Upper lobe of right lung (tissue), 1 donor: ENCODE measurements at regions not wholly inside any gene's neighbourhood (a gene's known extent, or its start where the extent isn't known, plus 50 kb on each side); places are given as distances from the start of the nearest gene placed in this dataset.

ENCODE experiments used
- ATAC-seq: fragments of 200-7000 bp; cut with Tn5 transposase; one replicate; pipeline ENCODE4 v1.9.1; 2020; ENCODE audit warnings: mild to moderate bottlenecking, moderate library complexity
- DNase-seq: peaks from one replicate; pipeline ENCODE4 v3.0.0-alpha.2; 2020
- H3K27ac ChIP-seq: fragments of 200-600 bp; one replicate; pipeline ENCODE4 v1.8.0; 2022
- H3K27me3 ChIP-seq: fragments of 200-600 bp; one replicate; pipeline ENCODE4 v1.8.0; 2022; ENCODE audit warnings: mild to moderate bottlenecking
- H3K36me3 ChIP-seq: fragments of 200-600 bp; one replicate; pipeline ENCODE4 v1.8.0; 2022
- H3K4me1 ChIP-seq: fragments of 200-600 bp; one replicate; pipeline ENCODE4 v1.8.0; 2022
- H3K4me3 ChIP-seq: fragments of 200-600 bp; one replicate; pipeline ENCODE4 v1.8.0; 2022; ENCODE audit warnings: mild to moderate bottlenecking
- H3K9me3 ChIP-seq: fragments of 200-600 bp; one replicate; pipeline ENCODE4 v1.8.0; 2022
- intact Hi-C: fragments of 100-400 bp; cut with DNase I; formaldehyde crosslinking; loops from one replicate; pipeline ENCODE4 v1.11.0; 2022
- TF ChIP-seq, protein P1 (sequence below): fragments of 200-600 bp; IDR thresholded peaks from one replicate; pipeline ENCODE4 v1.8.0; 2022; ENCODE audit warnings: antibody characterized with exemption
- donor health status: DM: no; HTN: yes; CAD: no; lungs with severe emphysema.

DNA sequence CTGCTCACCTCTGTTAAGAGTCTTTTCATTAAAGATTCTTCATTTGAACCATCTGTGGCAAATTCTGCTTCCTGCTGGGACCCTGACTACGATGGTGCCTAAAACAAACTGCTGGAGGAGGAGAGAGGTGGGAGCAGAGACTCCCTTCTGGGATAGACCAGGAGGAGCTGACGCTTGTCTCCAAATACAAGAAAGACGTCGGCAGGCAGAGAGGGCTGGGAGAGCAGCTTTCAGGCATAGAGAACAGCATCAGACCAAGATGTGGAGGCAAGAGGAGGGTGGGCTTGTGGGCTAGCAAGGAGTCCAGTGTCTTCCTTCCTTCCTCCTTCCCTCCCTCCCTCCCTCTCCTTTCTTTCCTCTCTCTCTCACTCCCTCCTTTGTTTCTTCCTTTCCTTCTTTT, 358.6 kb downstream of the VRK1 start:
- intact Hi-C loops: no loop called here
- ATAC-seq: no peak
- Histone ChIP-seq H3K9me3 (no peaks in the 10 kb centered on the region), H3K27me3 (no peaks in the 10 kb centered on the region), H3K27ac (no peak overlapping the region), H3K36me3 (no peaks in the 10 kb centered on the region), H3K4me3 (no peak overlapping the region), H3K4me1 (no peaks in the 10 kb centered on the region)
- TF ChIP-seq, protein P1, sequence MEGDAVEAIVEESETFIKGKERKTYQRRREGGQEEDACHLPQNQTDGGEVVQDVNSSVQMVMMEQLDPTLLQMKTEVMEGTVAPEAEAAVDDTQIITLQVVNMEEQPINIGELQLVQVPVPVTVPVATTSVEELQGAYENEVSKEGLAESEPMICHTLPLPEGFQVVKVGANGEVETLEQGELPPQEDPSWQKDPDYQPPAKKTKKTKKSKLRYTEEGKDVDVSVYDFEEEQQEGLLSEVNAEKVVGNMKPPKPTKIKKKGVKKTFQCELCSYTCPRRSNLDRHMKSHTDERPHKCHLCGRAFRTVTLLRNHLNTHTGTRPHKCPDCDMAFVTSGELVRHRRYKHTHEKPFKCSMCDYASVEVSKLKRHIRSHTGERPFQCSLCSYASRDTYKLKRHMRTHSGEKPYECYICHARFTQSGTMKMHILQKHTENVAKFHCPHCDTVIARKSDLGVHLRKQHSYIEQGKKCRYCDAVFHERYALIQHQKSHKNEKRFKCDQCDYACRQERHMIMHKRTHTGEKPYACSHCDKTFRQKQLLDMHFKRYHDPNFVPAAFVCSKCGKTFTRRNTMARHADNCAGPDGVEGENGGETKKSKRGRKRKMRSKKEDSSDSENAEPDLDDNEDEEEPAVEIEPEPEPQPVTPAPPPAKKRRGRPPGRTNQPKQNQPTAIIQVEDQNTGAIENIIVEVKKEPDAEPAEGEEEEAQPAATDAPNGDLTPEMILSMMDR: no peak
- no peak for DNase-seq

- no peaks in the 10 kb centered on the region for H3K4me1 ChIP-seq
- DNase-seq (no peak), ATAC-seq (no peak)
- no peak overlapping the region for H3K27ac ChIP-seq
- H3K36me3 ChIP-seq: no peaks in the 10 kb centered on the region
- intact Hi-C loops: no loop called here
- TF ChIP-seq, protein P1: no peak
- no peaks in the 10 kb centered on the region for H3K9me3 ChIP-seq
- H3K27me3 ChIP-seq: no peaks in the 10 kb centered on the region
- no peak overlapping the region for H3K4me3 ChIP-seq
Observed at GRCh38 chr14:97156705-97157104, 359.5 kb downstream of the VRK1 start.

DNA sequence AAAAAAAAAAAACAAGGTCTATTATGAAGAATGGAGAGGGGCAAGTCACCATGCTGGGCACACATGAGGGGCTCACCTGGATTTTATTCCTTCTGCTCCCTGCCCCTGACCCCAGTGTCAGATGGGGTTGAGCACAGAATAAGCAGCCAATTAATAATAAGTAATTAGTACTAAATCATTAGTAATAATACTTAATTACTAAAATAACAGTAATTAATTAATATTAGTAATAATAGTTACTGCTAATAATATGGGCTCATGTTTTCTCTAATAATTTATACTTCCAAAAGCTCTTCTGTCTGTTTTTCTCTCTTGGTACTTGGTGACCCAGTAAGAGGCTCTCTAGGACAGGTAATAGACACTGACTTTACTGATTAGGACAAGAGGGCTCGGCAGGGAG, 360.9 kb downstream of the VRK1 start:
- Histone ChIP-seq H3K27me3 (no peaks in the 10 kb centered on the region), H3K36me3 (no peaks in the 10 kb centered on the region), H3K9me3 (no peaks in the 10 kb centered on the region), H3K4me1 (no peaks in the 10 kb centered on the region), H3K27ac (no peak overlapping the region), H3K4me3 (no peak overlapping the region)
- no peak for ATAC-seq
- DNase-seq: no peak
- intact Hi-C loops: no loop called here
- TF ChIP-seq, protein P1: no peak

DNA sequence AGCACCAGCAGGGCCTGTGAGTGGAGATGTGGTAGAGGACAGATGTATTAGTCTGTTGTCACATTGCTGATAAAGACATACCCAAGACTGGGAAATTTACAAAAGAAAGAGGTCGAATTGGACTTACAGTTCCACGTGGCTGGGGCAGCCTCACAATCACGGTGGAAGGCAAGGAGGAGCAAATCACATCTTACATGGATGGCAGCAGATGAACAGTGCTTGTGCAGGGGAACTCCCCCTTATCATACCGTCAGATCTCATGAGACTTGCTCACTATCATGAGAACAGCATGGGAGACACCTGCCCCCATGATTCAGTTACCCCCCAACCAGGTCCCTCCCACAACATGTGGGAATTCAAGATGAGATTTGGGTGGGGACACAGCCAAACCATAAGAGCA, 361.9 kb downstream of the VRK1 start:
- TF ChIP-seq, protein P1: no peak
- Histone ChIP-seq H3K9me3 (no peaks in the 10 kb centered on the region), H3K4me3 (no peak overlapping the region), H3K36me3 (no peaks in the 10 kb centered on the region), H3K27me3 (no peaks in the 10 kb centered on the region), H3K4me1 (no peaks in the 10 kb centered on the region), H3K27ac (no peak overlapping the region)
- intact Hi-C loops: no loop called here
- ATAC-seq (no peak), DNase-seq (no peak)

GRCh38 chr14:97162621-97163020, 365.4 kb downstream of the VRK1 start:
- TF ChIP-seq, protein P1: no peak
- Histone ChIP-seq H3K36me3 (no peaks in the 10 kb centered on the region), H3K4me3 (no peak overlapping the region), H3K27me3 (no peaks in the 10 kb centered on the region), H3K9me3 (no peaks in the 10 kb centered on the region), H3K4me1 (no peaks in the 10 kb centered on the region), H3K27ac (no peak overlapping the region)
- ATAC-seq (no peak), DNase-seq (no peak)
- intact Hi-C loops: no loop called here

- H3K27me3 ChIP-seq: no peaks in the 10 kb centered on the region
- H3K9me3 ChIP-seq: no peaks in the 10 kb centered on the region
- no peaks in the 10 kb centered on the region for H3K36me3 ChIP-seq
- intact Hi-C loops: no loop called here
- H3K4me1 ChIP-seq: no peaks in the 10 kb centered on the region
- DNase-seq: no peak
- no peak overlapping the region for H3K4me3 ChIP-seq
- TF ChIP-seq, protein P1: no peak
- H3K27ac ChIP-seq: no peak overlapping the region
- ATAC-seq: no peak
Observed at GRCh38 chr14:97164021-97164420, 366.8 kb downstream of the VRK1 start.
